WTC11 (cell line): ENCODE measurements at regions not wholly inside any gene's neighbourhood (a gene's known extent, or its start where the extent isn't known, plus 50 kb on each side); places are given as distances from the start of the nearest gene placed in this dataset.

Source experiments
- USF1 ChIP-seq: sonication (generic); formaldehyde crosslinking; IDR thresholded peaks from 2 replicates; pipeline ENCODE4 v1.8.0; 2022; ENCODE audit warnings: mild to moderate bottlenecking, missing genetic modification reagents
- USF2 ChIP-seq: sonication (generic); formaldehyde crosslinking; IDR thresholded peaks from 2 replicates; pipeline ENCODE4 v1.8.1; 2023; ENCODE audit warnings: mild to moderate bottlenecking, missing genetic modification reagents, moderate library complexity
- TF ChIP-seq, protein P1 (sequence below): fragments of 200-600 bp; IDR thresholded peaks from 2 replicates; pipeline ENCODE4 v1.8.0; 2022; ENCODE audit warnings: antibody characterized with exemption
- TF ChIP-seq, protein P2 (sequence below): sonication (generic); formaldehyde crosslinking; IDR thresholded peaks from 2 replicates; pipeline ENCODE4 v1.8.0; 2022; ENCODE audit warnings: mild to moderate bottlenecking, missing genetic modification reagents

DNA sequence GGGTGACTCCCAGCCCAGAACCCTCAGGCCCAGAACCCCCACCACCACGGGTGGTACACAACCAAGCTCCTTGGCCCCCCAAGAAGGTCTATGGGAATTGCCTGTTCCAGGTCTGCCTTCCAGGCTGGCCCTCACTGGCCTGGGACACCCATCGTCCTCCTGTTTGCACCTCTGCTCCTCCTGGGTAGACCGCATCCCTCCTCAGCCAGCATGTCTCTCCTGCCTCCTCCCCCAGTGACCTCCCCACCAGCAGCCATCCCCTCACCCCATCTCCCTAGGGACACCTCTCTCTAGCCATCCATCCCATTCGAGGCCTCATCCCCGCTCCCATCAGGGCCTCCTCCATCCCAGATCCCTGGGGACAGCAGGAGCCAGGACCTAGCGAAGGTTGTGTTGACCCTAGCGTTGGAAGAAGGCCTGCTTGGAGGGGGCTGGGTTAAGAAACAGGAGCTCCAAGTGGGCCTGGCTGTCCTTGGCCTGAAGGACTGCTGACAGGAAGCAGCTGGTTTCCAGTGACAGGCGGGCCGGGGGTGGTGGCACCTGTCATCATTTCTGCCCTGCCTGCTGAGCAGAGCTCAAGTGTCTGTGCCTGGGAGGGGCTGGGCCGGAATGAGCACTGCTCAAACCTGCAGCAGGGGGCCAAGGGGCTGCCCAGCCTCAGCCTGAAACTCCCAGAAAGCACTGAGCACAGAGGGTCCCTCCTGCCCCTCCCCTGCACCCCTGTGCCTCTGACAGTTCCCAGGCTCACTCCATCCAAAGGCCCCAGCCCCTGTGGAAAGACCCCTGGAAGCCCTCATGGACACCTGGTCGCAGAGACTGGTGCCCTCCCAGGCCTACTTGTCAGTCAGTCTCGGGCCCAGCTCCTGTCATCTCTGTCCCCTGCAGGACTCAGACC is 96.0 kb upstream of the OTOS start:
- no peak for TF ChIP-seq USF1 (CRISPR knock-in tag)
- TF ChIP-seq, protein P1, sequence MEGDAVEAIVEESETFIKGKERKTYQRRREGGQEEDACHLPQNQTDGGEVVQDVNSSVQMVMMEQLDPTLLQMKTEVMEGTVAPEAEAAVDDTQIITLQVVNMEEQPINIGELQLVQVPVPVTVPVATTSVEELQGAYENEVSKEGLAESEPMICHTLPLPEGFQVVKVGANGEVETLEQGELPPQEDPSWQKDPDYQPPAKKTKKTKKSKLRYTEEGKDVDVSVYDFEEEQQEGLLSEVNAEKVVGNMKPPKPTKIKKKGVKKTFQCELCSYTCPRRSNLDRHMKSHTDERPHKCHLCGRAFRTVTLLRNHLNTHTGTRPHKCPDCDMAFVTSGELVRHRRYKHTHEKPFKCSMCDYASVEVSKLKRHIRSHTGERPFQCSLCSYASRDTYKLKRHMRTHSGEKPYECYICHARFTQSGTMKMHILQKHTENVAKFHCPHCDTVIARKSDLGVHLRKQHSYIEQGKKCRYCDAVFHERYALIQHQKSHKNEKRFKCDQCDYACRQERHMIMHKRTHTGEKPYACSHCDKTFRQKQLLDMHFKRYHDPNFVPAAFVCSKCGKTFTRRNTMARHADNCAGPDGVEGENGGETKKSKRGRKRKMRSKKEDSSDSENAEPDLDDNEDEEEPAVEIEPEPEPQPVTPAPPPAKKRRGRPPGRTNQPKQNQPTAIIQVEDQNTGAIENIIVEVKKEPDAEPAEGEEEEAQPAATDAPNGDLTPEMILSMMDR = no peak
- TF ChIP-seq USF2 (CRISPR knock-in tag) = no peak
- TF ChIP-seq, protein P2, sequence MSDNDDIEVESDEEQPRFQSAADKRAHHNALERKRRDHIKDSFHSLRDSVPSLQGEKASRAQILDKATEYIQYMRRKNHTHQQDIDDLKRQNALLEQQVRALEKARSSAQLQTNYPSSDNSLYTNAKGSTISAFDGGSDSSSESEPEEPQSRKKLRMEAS = no peak
